Esophagus muscularis mucosa (tissue), 4 donors: ENCODE measurements at regions not wholly inside any gene's neighbourhood (a gene's known extent, or its start where the extent isn't known, plus 50 kb on each side); places are given as distances from the start of the nearest gene placed in this dataset.

Source experiments
- DNase-seq: peaks from one replicate; pipeline ENCODE4 v3.0.0-alpha.2; 2017; ENCODE audit errors: extremely low spot score
- H3K27ac ChIP-seq, 4 donors: fragments of 200-600 bp; sonication (generic); replicated peaks in 1 of 4; 1 replicate in 3 of 4; 2 replicates in 1 of 4; pipeline ENCODE4 v1.5.1; 2016 to 2019; ENCODE audit warnings: mild to moderate bottlenecking in 1 of 4
- H3K27me3 ChIP-seq, 4 donors: fragments of 200-600 bp; sonication (generic); one replicate each; pipeline versions ENCODE4 v1.5.1 to v1.6.0; 2016 to 2019
- H3K36me3 ChIP-seq, 4 donors: fragments of 200-600 bp; sonication (generic); one replicate each; pipeline ENCODE4 v1.5.1; 2016 to 2019
- H3K4me1 ChIP-seq, 4 donors: fragments of 200-600 bp; sonication (generic); one replicate each; pipeline ENCODE4 v1.5.1; 2016 to 2019
- H3K4me3 ChIP-seq, 4 donors: fragments of 200-600 bp; sonication (generic); 1 replicate in 2 of 4; 2 replicates in 2 of 4; pipeline ENCODE4 v1.5.1; 2016 to 2019; ENCODE audit warnings: mild to moderate bottlenecking in 4 of 4, moderate library complexity in 1 of 4
- H3K9me3 ChIP-seq, 4 donors: fragments of 200-600 bp; sonication (generic); 1 replicate in 3 of 4; 2 replicates in 1 of 4; pipeline ENCODE4 v1.5.1; 2016 to 2019
- CTCF ChIP-seq, 3 experiments: fragments of 200-600 bp in 2 of 3; fragments of 450-650 bp in 1 of 3; sonication (generic) in 2 of 3; IDR thresholded peaks; one replicate each; pipeline ENCODE4 v1.5.1; 2017 to 2019; ENCODE audit warnings: antibody characterized with exemption in 3 of 3, mild to moderate bottlenecking in 2 of 3, moderate library complexity in 1 of 3
- EP300 ChIP-seq: sonication (generic); formaldehyde crosslinking; IDR thresholded peaks from one replicate; pipeline ENCODE4 v1.6.1; 2017; ENCODE audit warnings: antibody characterized with exemption
- POLR2A ChIP-seq: fragments of 450-650 bp; IDR thresholded peaks from one replicate; pipeline ENCODE4 v1.6.1; 2017; ENCODE audit warnings: antibody characterized with exemption, moderate library complexity, mild to moderate bottlenecking, low read depth
- POLR2AphosphoS5 ChIP-seq, 2 donors: sonication (generic); formaldehyde crosslinking; IDR thresholded peaks; one replicate each; pipeline ENCODE4 v1.6.1; 2017; ENCODE audit warnings: antibody characterized with exemption in 2 of 2
- WGBS: methylation state at CpG from one replicate; pipeline ENCODE4 v1.1.5; 2018; 5-methylcytosine and 5-hydroxymethylcytosine counted together
- intact Hi-C: fragments of 100-400 bp; cut with DNase I; formaldehyde crosslinking; loops from one replicate; pipeline ENCODE4 v1.15.1; 2023

GRCh38 chr2:20915271-20915670 lies 92.4 kb upstream of the LDAH start:
- Histone ChIP-seq H3K27me3 (peaks cover 0 to 17% (median 0%) of the 10 kb centered on the region in 4 donors), H3K27ac (no peak overlapping the region), H3K4me3 (no peak overlapping the region), H3K9me3 (no peaks in the 10 kb centered on the region), H3K36me3 (no peaks in the 10 kb centered on the region), H3K4me1 (peaks cover 7 to 24% (median 18%) of the 10 kb centered on the region in 4 donors)
- 70% methylated on average over 4 of the region's 4 CpGs for WGBS
- intact Hi-C loops = no loop called here
- peak; percentile 86 for DNase-seq
- no peak for TF ChIP-seq POLR2A
- no peak for TF ChIP-seq EP300
- TF ChIP-seq CTCF (IDR thresholded peaks at IDR 0.05) = no peak
- no peak for TF ChIP-seq POLR2AphosphoS5 (IDR thresholded peaks at IDR 0.05)

- intact Hi-C loops = no loop called here
- TF ChIP-seq EP300 = no peak
- Histone ChIP-seq H3K36me3 (no peaks in the 10 kb centered on the region), H3K9me3 (no peaks in the 10 kb centered on the region), H3K4me1 (peaks cover 7 to 24% (median 18%) of the 10 kb centered on the region in 4 donors), H3K4me3 (no peak overlapping the region), H3K27ac (no peak overlapping the region), H3K27me3 (peaks cover 0 to 13% (median 0%) of the 10 kb centered on the region in 4 donors)
- 94% methylated on average over 5 of the region's 5 CpGs for WGBS
- peak; percentile 72 for DNase-seq
These were observed 91.9 kb upstream of the LDAH start for GRCh38 chr2:20914771-20915170.

GRCh38 chr2:20914087-20914486 lies 91.2 kb upstream of the LDAH start:
- intact Hi-C loops = no loop called here
- Histone ChIP-seq H3K36me3 (no peaks in the 10 kb centered on the region), H3K27me3 (peaks cover 0 to 13% (median 0%) of the 10 kb centered on the region in 4 donors), H3K27ac (no peak overlapping the region), H3K4me3 (no peak overlapping the region), H3K4me1 (peaks cover 7 to 24% (median 18%) of the 10 kb centered on the region in 4 donors), H3K9me3 (no peaks in the 10 kb centered on the region)
- DNase-seq = peak; percentile 68
- TF ChIP-seq POLR2AphosphoS5 (IDR thresholded peaks at IDR 0.05) (no peak), CTCF (IDR thresholded peaks at IDR 0.05) (no peak), EP300 (no peak), POLR2A (no peak)
- 83% methylated on average over 4 of the region's 4 CpGs for WGBS

- 74% methylated on average over 3 of the region's 3 CpGs for WGBS
- H3K27ac ChIP-seq = no peak overlapping the region
- H3K36me3 ChIP-seq = no peaks in the 10 kb centered on the region
- no peak for TF ChIP-seq POLR2A
- TF ChIP-seq EP300 = no peak
- no peak for TF ChIP-seq CTCF (IDR thresholded peaks at IDR 0.05)
- no peak for TF ChIP-seq POLR2AphosphoS5 (IDR thresholded peaks at IDR 0.05)
- peaks cover 0 to 13% (median 0%) of the 10 kb centered on the region in 4 donors for H3K27me3 ChIP-seq
- H3K4me3 ChIP-seq = no peak overlapping the region
- peak; percentile 68 for DNase-seq
- H3K4me1 ChIP-seq = peaks cover 7 to 24% (median 17%) of the 10 kb centered on the region in 4 donors
- intact Hi-C loops = no loop called here
- H3K9me3 ChIP-seq = no peaks in the 10 kb centered on the region
These were observed 90.6 kb upstream of the LDAH start for GRCh38 chr2:20913491-20913890.

GRCh38 chr2:20900052-20900636 lies 77.2 kb upstream of the LDAH start:
- TF ChIP-seq POLR2A (no peak), EP300 (no peak), POLR2AphosphoS5 (IDR thresholded peaks at IDR 0.05) (no peak), CTCF (IDR thresholded peaks at IDR 0.05) (no peak)
- 68% methylated on average over 2 of the region's 2 CpGs for WGBS
- no peak for DNase-seq
- Histone ChIP-seq H3K4me1 (no peaks in the 10 kb centered on the region), H3K4me3 (no peak overlapping the region), H3K27me3 (no peaks in the 10 kb centered on the region), H3K27ac (no peak overlapping the region), H3K9me3 (no peaks in the 10 kb centered on the region), H3K36me3 (no peaks in the 10 kb centered on the region)
- intact Hi-C loops = no loop called here
